ENCODE measurements at regions not wholly inside any gene's neighbourhood (a gene's known extent, or its start where the extent isn't known, plus 50 kb on each side); places are given as distances from the start of the nearest gene placed in this dataset.

GRCh38 chr12:46506198-46506597 lies 133.6 kb upstream of the SLC38A2 start:
- TF ChIP-seq CTCF (IDR thresholded peaks at IDR 0.05; ENCODE audit: extremely low read depth in 1 of 2, insufficient read depth in 1 of 2, low read depth in 1 of 2, low read length in 2 of 2) (no peak), FOS (IDR thresholded peaks at IDR 0.05; ENCODE audit: borderline replicate concordance, insufficient read depth, low read length) (no peak), MAX (IDR thresholded peaks at IDR 0.05; ENCODE audit: insufficient read depth, insufficient read length) (no peak), POLR2A (IDR thresholded peaks at IDR 0.05; ENCODE audit: low read depth, low read length) (no peak)

Data from endothelial cell of umbilical vein (primary cell).